ENCODE measurements at regions not wholly inside any gene's neighbourhood (a gene's known extent, or its start where the extent isn't known, plus 50 kb on each side); places are given as distances from the start of the nearest gene placed in this dataset.

DNA sequence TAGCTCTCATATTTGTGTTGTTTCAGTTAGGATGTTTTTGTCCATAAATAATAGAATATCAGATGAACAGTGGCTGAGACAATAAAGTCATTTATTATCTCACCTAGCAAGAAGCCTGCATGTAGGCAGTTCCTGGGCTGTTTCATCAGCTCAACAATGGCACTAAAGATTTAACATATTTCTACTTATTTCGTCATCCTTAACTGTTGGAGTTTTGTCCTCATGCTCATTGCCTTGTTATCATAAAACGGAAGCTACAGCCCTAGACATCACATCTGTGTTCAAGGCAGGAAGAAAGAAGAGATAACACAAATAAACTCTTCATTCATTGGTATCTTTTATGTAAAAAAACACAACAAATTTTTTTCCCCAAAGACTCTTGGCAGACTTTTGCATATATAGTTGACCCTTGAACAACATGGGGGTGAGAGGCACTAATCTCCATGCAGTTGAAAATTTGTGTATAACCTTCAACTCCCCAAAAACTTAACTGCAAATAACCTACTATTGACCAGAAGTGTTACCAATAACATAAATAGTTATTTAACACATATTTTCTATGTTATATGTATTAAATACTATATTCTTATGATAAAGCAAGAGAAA, 277.2 kb upstream of the ADRA1B start:
- Histone ChIP-seq H3K79me2 (ENCODE audit: low read length) (no peaks in the 10 kb centered on the region), H3K27me3 (replicated peaks; ENCODE audit: insufficient read depth, low read length) (no peaks in the 10 kb centered on the region), H2AFZ (ENCODE audit: low read length) (no peak overlapping the region), H3K4me1 (ENCODE audit: low read length) (no peaks in the 10 kb centered on the region), H3K36me3 (replicated peaks; ENCODE audit: insufficient read depth, low read length) (no peaks in the 10 kb centered on the region), H3K4me2 (ENCODE audit: low read depth, low read length) (no peak overlapping the region), H3K4me3 (ENCODE audit: low read length) (no peak overlapping the region), H3K27ac (ENCODE audit: low read length) (no peak overlapping the region), H3F3A (ENCODE audit: insufficient read depth, low read length) (no peaks in the 10 kb centered on the region), H3K9ac (ENCODE audit: low read length) (no peak overlapping the region), H3K9me3 (replicated peaks; ENCODE audit: insufficient read depth, low read length) (no peaks in the 10 kb centered on the region), H4K20me1 (ENCODE audit: insufficient read depth, low read length) (no peaks in the 10 kb centered on the region), H3K9me2 (replicated peaks; ENCODE audit: insufficient read depth, low read length) (no peaks in the 10 kb centered on the region)
- TF ChIP-seq, protein P1, sequence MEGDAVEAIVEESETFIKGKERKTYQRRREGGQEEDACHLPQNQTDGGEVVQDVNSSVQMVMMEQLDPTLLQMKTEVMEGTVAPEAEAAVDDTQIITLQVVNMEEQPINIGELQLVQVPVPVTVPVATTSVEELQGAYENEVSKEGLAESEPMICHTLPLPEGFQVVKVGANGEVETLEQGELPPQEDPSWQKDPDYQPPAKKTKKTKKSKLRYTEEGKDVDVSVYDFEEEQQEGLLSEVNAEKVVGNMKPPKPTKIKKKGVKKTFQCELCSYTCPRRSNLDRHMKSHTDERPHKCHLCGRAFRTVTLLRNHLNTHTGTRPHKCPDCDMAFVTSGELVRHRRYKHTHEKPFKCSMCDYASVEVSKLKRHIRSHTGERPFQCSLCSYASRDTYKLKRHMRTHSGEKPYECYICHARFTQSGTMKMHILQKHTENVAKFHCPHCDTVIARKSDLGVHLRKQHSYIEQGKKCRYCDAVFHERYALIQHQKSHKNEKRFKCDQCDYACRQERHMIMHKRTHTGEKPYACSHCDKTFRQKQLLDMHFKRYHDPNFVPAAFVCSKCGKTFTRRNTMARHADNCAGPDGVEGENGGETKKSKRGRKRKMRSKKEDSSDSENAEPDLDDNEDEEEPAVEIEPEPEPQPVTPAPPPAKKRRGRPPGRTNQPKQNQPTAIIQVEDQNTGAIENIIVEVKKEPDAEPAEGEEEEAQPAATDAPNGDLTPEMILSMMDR (IDR thresholded peaks at IDR 0.05; ENCODE audit: low read length), result no peak
- no peak for TF ChIP-seq EZH2 (optimal IDR thresholded peaks at IDR 0.05; ENCODE audit: low read depth, low read length)
- DNase-seq, result no peak

DNA sequence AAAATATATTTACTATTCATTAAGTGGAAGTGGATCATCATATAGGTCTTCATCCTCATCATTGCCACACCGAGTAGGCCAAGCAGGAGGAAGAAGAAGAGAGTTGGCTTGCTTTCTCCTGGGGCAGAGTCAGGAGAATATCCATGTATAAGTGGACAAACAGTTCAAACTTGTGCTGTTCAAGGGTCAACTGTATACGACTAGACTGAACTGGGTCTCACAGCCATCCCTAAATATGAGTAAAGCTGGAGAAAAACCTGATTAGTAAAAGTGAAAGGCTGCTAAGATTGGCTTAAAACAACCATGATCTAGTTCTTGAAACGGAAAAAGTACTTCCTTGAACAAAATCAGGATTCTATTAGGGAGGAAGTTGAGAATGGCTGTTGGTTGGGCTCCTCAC, 276.7 kb upstream of the ADRA1B start:
- Histone ChIP-seq H2AFZ (ENCODE audit: low read length) (no peak overlapping the region), H3K27ac (ENCODE audit: low read length) (no peak overlapping the region), H3K9me2 (replicated peaks; ENCODE audit: insufficient read depth, low read length) (no peaks in the 10 kb centered on the region), H3K9me3 (replicated peaks; ENCODE audit: insufficient read depth, low read length) (no peaks in the 10 kb centered on the region), H3K27me3 (replicated peaks; ENCODE audit: insufficient read depth, low read length) (no peaks in the 10 kb centered on the region), H3K4me1 (ENCODE audit: low read length) (peaks cover under 1% of the 10 kb centered on the region; the same call in 1 of the 2 replicates), H3K4me2 (ENCODE audit: low read depth, low read length) (no peak overlapping the region), H4K20me1 (ENCODE audit: insufficient read depth, low read length) (no peaks in the 10 kb centered on the region), H3K4me3 (ENCODE audit: low read length) (no peak overlapping the region), H3K9ac (ENCODE audit: low read length) (no peak overlapping the region), H3F3A (ENCODE audit: insufficient read depth, low read length) (no peaks in the 10 kb centered on the region), H3K79me2 (ENCODE audit: low read length) (no peaks in the 10 kb centered on the region), H3K36me3 (replicated peaks; ENCODE audit: insufficient read depth, low read length) (no peaks in the 10 kb centered on the region)
- no peak for TF ChIP-seq EZH2 (optimal IDR thresholded peaks at IDR 0.05; ENCODE audit: low read depth, low read length)
- TF ChIP-seq EZH2phosphoT487 (IDR thresholded peaks at IDR 0.05; ENCODE audit: low read length), result no peak
- TF ChIP-seq, protein P1 (IDR thresholded peaks at IDR 0.05; ENCODE audit: low read length), result no peak
- DNase-seq, result no peak

DNA sequence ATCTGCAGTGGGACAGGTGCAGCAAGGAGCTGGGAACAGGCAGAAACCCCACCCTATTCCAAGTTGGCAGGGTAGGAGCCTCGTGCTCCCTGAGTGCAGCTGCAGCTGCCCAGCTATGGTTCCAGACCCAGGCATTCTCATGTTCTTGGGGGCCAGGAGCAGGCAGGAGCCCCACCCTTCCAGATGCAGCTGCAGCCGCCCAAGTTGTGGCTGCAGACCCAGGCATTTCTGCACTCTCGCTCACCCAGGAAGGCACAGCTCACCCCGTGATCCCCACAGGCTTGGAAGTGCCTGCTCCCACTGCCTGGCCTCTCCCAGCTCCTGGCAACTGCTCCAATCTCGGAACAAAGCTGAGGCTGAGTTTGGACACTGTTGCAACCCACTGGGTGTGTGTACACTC, 275.8 kb upstream of the ADRA1B start:
- no peak overlapping the region for H3K4me3 ChIP-seq (ENCODE audit: low read length)
- H3K9ac ChIP-seq (ENCODE audit: low read length), result no peak overlapping the region

More for the DNA sequence above, 275.8 kb upstream of the ADRA1B start:
- H3K4me1 ChIP-seq (ENCODE audit: low read length), result peaks cover 7% of the 10 kb centered on the region
- H3K27me3 ChIP-seq (replicated peaks; ENCODE audit: insufficient read depth, low read length), result no peaks in the 10 kb centered on the region
- TF ChIP-seq, protein P1 (IDR thresholded peaks at IDR 0.05; ENCODE audit: low read length), result no peak
- TF ChIP-seq EZH2phosphoT487 (IDR thresholded peaks at IDR 0.05; ENCODE audit: low read length) (no peak), EZH2 (optimal IDR thresholded peaks at IDR 0.05; ENCODE audit: low read depth, low read length) (no peak)
- H3K9me2 ChIP-seq (replicated peaks; ENCODE audit: insufficient read depth, low read length), result no peaks in the 10 kb centered on the region
- no peaks in the 10 kb centered on the region for H3K79me2 ChIP-seq (ENCODE audit: low read length)
- H3K9me3 ChIP-seq (replicated peaks; ENCODE audit: insufficient read depth, low read length), result no peaks in the 10 kb centered on the region
- no peak for DNase-seq
- H4K20me1 ChIP-seq (ENCODE audit: insufficient read depth, low read length), result no peaks in the 10 kb centered on the region
- H3K4me2 ChIP-seq (ENCODE audit: low read depth, low read length), result no peak overlapping the region
- no peak overlapping the region for H3K27ac ChIP-seq (ENCODE audit: low read length)
- no peaks in the 10 kb centered on the region for H3K36me3 ChIP-seq (replicated peaks; ENCODE audit: insufficient read depth, low read length)
- H2AFZ ChIP-seq (ENCODE audit: low read length), result no peak overlapping the region
- H3F3A ChIP-seq (ENCODE audit: insufficient read depth, low read length), result 0 out of 2 replicates have a peak, but pooled peaks cover 5% of the 10 kb centered on the region
